DMS53 treated with DMSO at 0.1 percent for 48 hours (cell line): ENCODE measurements at regions not wholly inside any gene's neighbourhood (a gene's known extent, or its start where the extent isn't known, plus 50 kb on each side); places are given as distances from the start of the nearest gene placed in this dataset.
A peak's percentile ranks its signal among the peaks of the same experiment; 100 is the strongest.
"Not testable (repeated sequence)": the region's sequence is repeated elsewhere in the genome, so short reads cannot be mapped to it uniquely, and the experiment has no call there.

Experiments used
- DNase-seq: peaks from one replicate; lab custom pipeline; 2025; ENCODE audit not compliant: unreplicated experiment; lab: John Stamatoyannopoulos, UW

DNA sequence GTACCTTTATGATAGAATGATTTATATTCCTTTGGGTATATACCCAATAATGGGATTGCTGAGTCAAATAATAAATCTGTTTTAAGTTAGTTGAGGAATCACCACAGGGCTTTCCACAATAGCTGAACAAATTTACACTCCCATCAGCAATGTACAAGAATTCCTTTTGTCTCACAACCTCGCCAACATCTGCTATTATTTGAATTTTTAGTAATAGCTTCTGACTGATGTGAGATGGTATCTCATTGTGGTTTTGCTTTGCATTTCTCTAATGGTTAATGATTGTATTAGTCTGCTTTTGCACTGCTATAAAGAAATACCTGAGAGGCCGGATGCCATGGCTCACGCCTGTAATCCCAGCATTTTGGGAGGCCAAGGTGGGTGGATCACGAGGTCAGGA, 1387.6 kb upstream of the ACVR2A start:
- DNase-seq = no peak

DNA sequence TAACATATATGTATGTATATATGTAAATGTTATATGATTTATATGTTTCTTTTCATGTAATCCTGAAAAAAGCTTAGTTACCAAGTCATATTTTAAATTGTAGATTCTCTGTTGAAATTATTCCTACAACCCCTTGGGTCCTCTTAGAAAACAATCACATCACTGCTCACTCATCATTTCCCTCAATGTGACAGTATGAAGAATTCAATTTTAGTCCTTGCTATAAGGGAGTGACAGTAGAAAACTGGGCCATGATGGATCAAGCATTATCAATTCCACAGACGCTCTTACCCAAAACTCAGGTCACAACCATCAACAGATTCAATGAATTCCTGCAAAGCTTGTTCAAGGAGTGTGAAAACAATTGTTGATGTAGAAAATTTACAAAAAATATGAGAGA, 1389.5 kb upstream of the ACVR2A start:
- no peak for DNase-seq

DNA sequence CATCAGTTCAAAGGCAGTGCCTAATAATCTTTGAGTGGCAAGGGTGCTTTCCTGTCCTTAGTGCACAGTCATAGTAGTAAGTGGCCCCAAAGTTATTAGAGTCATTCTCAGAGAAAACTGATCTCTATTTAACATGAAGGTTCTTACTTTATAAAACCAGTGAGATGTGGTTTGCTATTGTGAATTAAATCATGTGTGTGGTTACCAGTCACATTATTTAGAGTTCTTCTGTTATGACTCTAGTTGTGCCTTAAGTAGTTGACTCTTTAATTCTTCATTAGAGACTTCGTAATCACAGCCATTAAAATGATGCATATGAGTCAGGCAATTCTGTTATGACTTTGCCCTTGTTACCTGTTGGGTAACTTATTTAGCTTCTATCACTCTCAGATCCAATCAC, 1392.9 kb upstream of the ACVR2A start:
- DNase-seq = no peak

DNA sequence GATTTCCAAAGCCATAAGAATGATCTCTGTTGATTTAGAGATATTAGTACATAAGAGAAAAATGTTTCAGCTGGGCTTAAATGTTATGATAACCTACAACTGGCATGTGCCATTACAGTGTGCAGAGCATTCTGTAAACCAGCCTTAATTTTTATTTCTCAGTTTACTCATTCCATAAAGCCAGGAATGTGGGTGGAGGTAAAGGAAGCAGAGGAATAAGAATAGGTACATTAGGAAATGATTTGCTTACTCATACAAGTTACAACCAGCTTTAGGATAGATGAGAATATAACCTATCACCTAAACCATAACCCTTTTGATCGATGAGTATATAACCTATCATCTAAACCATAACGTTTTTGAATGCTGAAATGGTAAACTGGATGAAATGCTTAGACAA, 1394.7 kb upstream of the ACVR2A start:
- no peak for DNase-seq

DNA sequence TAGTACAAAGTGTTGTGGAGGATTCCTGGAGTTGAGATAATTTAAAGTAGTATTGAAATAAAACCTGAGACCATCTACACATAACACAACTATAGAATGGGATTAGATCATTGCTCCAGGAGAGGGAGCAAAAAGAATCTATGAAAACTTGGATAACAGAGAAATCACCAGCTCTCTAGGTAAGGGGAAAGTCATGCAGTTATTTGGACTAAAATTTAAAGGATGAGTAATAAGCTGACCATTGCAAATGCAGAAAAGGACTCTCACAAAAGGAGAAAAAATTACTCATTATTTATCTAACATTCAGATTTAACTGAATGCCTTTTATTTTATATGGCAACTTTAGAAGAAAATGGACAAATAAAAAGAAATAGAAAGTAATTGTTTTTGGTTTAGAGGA, 1399.8 kb upstream of the ACVR2A start:
- DNase-seq = no peak

DNA sequence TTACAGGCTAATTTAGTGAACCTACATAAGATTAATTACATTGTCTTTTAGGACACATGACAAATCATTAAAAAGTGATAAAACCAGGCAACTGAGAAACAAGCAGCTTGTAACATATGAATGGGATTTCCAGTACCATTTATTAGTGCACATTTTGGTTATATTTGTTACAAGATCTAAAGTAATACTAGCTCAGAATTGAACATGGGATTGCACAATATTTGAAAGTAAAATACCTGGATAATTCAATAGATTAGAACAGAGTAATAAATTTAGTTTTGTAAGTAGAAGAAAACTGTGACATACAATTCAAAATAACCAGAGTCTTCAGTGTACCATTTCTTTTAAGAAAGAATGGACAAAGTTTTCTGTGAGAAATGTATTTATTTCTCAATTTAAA, 1400.7 kb upstream of the ACVR2A start:
- DNase-seq = no peak

DNA sequence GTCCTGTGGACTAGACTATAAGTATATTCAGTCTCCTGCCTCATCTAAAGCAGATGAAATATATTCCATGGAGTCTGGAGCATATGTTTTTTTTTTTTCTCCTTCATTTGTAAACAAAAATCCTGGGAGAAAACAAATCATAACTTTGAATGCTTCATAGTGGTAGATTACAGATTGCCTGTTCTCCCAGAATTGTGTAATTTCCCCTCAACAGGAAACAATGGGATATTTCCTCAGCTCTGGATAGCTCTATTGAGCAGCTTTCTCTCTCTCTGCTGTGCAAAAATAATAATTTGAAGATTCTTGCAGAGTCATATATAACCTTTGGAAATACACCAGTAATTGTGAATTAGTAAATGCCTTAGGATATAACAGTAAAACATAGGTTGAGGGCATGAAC, 1406.6 kb upstream of the ACVR2A start:
- no peak for DNase-seq

DNA sequence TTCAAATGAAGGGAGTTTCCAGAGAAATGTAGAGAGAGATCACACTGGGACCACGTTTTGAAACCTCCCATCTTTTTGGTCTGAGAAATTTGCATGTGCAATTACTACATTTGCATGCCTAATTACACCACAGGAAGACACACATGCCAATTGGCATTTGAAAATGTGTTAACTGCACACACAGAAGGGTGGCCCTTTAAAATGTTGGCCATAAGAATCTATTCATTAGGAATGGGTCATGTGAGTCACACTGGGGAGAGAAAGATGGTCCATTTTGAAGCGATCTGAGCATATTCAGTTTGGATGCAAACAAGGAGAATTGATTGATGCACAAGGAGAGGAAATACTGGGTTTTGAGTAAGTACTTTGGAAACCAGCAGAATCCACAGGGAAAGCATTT, 1407.1 kb upstream of the ACVR2A start:
- DNase-seq = no peak

DNA sequence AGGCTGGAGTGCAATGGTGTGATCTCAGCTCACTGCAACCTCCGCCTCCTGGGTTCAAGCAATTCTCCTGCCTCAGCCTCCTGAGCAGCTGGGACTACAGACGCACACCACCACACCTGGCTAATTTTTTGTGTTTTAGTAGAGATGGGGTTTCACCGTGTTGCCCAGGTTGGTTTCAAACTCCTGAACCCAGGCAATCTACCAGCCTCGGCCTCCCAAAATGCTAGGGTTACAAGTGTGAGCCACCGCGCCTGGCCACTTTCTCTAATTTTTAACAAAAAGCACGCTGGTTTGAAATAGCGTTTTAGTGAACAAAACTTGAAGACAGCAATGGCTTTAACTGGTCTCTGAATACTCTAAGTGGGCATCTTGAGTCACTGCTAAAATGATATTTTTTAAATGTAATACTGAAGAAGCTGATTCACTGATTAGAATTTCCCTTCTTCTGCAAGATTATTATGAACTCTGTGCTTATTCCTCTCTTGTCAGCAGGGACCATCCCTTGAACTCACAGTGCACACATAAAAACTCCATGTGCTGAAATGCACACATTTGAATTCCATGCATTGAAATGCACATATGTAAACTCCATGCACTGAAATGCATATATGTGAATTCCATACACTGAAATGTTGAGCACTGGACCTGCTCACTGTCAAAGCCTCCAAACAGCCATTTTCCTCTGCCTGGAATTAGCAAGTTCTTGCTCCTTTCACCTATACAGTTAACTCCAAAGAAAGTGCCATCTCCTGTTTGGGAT, 1411.5 kb upstream of the ACVR2A start:
- DNase-seq = no peak

DNA sequence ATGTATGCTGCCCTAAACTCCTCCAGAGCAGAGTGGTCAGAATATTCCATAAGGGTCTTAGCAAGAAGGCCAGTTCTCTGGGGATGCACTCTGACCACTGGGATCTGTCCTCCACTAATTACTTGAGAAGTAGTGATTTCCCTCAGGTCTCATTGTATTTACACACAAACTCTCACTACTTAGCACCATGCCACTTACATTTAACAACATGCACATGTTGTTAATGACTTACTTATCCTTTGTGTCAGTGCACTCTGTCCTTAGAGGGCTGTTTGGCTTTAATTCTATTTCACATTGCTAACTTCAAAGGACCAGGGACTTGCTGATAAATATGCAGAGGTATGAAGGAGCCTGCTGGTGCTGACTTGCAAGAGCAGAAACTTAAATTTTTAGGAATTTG, 1415.5 kb upstream of the ACVR2A start:
- no peak for DNase-seq

DNA sequence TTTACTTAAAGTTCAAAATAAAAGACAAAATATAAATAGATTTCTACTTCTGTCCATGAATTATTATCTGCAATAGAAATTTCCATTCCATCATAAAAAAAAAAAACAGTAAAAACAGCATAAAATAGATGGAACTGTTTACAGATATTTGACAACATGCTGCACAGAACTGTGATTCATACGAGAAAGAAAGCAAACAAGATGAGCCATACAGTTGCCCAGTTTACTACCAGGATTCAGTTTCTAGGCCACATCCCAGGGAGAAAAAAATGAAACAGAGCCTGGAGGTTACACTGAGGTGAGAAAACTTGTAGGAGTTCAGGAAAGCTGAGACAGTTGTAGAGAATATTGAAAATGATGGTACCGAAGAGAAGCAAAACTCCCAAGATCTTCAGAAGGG, 1426.9 kb upstream of the ACVR2A start:
- DNase-seq = no peak

DNA sequence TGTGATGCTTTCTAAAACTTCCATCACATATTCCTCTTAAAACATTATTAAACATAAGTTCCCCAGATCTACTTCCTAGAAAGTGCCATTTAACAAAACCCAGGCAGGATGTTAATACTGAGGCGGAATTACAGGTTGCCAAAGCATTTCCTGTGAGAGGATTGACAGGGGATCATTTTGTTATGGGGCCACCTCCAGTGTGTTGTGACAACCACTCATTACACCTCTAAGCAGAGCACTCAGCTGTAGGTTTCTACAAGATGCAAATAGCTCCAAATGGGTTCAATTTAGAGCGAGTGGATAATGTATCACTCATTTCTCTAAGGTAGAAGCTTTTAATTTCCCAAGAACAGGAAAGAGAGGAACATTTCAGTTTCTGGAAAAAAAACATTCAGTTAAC, 1429.5 kb upstream of the ACVR2A start:
- no peak for DNase-seq

DNA sequence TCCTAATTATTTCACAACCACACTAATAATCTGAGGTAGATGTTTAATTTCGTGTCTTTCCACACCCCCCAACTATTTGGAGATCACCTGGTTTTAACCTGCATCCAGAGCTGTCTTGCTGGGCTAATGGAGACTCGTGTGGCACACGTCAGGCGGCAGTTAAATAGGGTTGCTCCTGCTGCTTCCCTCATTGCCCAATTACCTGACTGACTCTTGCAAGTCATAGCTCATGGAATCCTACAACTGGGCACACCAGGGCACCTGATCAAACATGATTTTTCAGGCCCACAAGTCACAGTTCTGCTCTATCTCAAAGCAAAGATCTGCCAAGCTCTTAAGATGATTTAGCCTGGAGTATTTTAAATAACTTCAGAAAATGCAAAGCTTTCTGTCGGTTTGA, 1430.4 kb upstream of the ACVR2A start:
- DNase-seq = no peak

DNA sequence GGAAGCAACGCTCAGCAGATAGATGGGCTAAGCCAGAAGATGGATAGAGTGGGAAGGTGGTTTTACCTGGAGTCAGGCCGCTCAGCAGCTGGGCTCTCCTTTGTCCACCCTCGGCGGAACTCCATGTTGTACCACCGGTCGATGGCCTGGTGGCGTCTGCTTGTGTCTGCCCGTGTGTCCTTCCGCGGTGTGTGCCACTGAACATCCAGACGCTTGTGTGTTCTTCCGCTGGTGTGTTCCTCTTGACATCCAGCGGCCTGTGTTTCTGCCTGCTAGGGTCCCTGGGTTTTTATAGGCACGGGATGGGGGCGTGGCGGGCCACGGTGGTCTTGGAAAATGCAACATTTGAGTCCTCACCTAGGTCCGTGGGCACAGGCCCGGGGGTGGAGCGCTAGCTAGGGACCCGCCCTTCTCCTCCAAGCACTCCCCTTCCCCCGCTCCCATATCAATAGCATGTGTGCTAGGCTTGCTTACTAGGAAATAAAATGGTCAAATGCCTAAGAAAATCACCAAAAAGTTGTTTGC, 1431.7 kb upstream of the ACVR2A start:
- DNase-seq = no peak

DNA sequence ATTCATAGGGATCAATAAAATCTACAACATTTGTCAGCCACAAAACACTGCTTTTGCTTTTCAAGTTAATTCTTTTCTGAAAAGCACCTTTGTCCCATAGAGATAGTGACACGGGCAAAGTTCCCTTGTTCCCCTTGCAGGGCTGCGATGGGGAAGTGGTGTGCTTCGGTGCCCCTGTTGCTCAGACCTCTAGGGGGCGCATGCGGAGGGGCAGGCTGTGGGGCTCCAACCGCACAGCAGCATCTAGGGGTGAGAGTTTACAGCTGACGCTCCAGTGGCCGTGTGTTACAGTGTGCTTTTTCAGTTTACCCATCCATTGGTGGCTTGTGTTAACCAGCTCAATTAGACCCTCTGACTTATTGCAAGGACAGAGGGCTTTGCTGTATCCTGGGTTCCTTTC, 1432.2 kb upstream of the ACVR2A start:
- DNase-seq = no peak

DNA sequence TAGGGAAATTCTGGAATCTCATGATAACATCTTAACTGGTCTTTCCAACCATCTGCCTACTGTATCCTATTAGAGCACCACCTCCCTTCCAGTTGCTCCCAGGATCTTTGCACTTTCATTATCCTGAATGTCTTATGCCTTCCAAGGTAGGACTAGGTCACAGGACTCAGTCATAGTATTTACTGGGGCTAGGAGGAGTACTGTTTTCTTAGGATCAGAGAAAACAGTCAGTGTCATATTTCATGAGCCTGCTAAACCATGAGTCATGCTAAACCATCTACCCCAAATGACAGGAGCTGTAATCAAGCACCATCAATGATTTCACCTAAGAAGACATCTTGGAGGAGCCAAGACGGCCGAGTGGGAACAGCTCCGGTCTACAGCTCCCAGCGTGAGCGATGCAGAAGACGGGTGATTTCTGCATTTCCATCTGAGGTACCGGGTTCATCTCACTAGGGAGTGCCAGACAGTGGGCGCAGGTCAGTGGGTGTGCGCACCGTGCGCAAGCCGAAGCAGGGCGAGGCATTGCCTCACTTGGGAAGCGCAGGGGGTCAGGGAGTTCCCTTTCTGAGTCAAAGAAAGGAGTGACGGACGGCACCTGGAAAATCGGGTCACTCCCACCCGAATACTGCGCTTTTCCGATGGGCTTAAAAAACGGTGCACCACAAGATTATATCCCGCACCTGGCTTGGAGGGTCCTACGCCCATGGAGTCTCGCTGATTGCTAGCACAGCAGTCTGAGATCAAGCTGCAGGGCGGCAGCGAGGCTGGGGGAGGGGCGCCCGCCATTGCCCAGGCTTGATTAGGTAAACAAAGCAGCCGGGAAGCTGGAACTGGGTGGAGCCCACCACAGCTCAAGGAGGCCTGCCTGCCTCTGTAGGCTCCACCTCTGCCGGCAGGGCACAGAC, 1439.2 kb upstream of the ACVR2A start:
- peak; percentile 9 for DNase-seq

DNA sequence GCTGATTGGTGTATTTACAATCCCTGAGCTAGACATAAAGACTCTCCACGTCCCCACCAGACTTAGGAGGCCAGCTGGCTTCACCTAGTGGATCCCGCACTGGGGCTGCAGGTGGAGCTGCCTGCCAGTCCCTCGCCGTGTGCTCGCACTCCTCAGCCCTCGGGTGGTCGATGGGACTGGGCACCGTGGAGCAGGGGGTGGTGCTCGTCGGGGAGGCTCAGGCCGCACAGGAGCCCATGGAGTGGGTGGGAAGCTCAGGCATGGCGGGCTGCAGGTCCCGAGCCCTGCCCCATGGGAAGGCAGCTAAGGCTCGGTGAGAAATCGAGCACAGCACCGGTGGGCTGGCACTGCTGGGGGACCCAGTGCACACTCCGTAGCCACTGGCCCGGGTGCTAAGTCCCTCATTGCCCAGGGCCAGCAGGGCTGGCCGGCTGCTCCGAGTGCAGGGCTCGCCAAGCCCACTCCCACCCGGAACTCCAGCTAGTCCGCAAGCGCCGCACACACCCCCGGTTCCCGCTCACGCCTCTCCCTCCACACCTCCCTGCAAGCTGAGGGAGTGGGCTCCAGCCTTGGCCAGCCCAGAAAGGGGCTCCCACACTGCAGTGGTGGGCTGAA, 1441.2 kb upstream of the ACVR2A start:
- DNase-seq = not testable (repeated sequence)

DNA sequence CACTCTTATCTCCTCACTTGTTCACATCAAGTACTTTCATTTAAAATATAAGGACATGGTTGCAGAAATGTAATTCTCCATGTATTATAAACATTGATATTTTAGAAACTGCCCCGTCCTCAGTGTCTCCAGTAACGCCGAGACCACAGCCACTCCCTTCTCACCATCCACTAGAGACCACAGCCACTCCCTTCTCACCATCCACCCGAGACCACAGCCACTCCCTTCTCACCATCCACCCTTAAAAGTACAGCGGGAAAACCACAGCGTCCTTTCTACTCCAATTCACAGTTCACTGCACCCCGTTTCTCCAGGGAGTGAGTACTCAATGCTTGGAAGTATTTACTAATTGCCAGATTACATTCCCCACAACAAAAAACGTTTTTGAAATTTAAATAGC, 1452.2 kb upstream of the ACVR2A start:
- DNase-seq = no peak

DNA sequence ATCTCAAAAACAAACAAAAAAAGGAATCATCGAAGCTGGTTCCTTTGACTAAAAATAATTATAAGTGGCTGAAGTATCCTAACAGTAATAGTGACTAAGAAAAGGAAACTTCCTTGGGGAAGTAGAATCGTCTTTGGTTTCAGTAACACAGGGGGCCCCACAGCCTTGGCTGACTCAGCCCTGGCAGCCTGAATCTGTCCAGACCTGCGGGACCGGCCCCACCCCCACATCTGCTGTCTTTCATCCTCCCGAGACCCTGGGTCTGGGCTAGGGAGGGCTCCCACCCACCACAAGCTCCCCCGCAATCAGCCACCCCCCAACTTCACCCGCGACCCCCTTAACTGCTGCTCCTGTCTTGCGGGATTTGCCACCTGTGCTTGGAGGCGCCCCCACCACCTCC, 1452.6 kb upstream of the ACVR2A start:
- no peak for DNase-seq

DNA sequence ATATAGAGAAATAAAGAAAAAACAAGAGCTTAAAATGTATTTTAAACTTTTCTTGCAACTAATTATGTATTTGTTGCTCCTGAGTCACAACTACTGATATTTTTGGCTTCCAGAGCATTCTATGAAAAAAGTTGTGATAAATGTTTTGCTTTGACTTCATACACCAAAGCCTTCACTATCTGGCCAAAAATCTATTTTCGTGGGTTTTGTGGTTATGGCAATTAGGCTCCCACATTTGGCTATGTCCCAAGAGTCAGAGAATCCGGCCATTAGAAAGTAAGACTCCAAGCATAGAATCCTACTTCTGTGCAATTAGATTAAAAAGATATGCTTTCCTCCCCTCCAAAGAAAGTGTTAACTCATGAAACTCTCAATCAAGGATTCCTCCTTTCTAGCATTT, 1456.1 kb upstream of the ACVR2A start:
- DNase-seq = no peak

DNA sequence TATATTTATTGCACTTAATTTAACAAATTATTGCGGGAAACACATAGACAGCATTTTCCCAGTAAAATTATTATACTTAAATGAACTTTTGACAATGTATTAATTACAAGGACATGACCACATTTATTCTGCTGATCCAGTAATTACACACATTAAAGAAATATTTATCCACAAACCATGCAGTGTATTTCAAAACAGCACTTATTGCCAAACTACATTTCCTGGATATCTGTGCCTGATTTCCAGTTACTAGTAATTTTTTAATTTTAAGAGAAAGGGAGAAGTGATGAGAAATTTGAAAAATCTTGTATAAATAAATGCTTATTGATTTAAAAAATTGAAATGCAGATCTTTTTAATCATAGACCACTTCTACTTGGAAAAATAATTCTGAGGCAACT, 1458.7 kb upstream of the ACVR2A start:
- no peak for DNase-seq

DNA sequence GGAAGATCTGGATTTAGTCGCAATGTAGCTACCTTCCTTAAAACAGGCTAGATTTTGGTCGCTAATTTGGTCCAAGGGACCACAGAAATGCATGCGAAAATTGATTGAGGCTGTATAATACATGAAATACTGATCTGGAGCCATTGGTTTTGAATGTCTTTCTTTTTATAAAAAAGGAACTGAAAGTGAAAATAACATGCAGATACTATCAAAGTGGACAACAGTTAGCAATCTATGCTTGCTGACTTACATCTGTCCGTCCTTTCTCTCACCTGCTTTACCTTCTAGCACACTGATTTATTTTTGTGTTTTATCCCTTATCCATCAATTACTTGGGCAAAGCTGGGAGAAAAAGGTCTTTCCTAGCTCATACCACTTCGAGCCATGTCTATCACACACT, 1459.8 kb upstream of the ACVR2A start:
- DNase-seq = no peak
